ENCODE measurements at regions not wholly inside any gene's neighbourhood (a gene's known extent, or its start where the extent isn't known, plus 50 kb on each side); places are given as distances from the start of the nearest gene placed in this dataset.

DNA sequence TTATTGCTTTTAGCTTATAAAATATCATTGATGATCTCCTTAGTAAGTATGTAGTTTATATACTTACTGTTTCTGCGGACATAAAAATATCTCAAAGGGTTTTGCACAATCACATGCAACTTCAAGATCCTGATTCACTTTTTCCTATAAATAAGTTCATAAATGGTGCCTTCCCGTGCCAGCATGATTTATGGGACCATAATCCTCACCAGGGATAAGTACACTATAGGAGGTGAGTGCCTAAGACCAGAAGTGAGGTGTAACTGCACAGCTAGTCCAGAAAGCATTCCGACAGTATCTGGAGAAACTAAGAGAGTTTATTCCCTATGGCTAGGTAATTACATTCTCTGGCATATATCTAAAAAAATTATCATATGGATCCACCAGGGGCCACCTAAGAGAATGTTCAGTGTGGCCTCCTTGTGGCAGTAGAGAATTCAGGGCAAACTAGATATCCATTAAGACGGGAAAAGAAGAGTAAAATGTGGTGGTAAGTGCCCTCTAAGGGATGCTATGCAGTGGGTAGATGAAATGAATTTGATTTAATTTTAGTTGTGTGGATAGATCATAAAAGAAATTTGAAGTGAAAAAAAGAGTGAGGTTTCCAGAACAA lies 402.5 kb upstream of the SLC24A2 start:
- DNase-seq: no peak

GRCh38 chr9:20189871-20190270 lies 401.0 kb upstream of the SLC24A2 start:
- DNase-seq: no peak

DNA sequence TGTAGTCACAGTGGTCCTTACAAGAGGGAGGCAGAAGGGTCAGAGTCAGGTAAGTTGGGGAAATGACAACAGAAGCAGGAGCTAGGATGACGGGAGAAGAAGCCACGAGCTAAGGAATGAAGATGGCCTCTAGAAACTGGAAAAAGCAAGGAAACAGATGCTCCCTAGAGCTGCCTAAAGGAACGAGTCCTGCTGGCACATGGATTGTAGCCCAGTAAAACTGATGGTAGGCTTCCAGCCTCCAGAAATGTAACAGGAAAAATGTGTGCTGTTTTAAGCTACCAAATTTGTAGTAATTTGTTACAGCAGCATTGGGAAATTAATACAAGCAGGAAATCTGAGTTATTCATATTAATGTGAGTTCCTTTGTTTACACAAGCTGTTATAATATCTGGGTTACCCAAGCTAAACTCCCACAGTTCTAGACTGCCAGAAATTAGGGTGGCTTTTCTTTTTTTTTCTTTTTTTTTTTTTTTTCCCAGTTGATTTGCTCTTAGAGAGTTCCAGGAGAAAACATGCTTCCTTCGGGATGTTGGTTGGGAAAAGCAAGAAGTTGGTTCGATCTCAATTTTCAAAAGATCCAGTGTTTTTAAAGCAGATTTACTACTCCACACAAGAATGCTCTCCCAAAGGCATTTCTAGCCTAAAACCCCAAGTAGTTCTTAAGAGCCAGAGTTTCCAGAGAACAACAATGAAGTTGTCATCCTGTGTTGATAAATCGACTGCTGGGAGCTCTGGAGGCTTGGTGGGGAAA lies 400.0 kb upstream of the SLC24A2 start:
- no peak for DNase-seq

- DNase-seq: no peak
These were observed 398.5 kb upstream of the SLC24A2 start for GRCh38 chr9:20187318-20187717.

- no peak for DNase-seq
These were observed 398.0 kb upstream of the SLC24A2 start for GRCh38 chr9:20186823-20187222.

DNA sequence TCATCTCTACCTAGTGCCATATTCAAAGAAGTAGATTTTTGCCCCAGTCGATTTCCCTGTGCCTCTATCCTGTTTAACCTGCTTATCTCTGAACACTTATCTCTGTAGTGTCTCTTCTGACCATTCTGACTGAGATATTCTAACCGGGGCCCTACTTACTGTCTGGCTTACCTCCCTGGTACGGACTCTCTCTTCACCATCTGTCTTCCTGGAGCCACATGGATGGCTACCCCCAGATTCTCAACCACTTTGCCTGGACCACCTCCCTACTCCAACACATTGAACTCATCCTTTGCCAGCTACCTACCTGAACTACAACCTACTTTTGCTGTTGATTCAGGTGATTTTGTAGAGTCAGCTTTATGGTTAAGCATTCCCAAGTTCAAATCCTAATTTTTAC lies 397.4 kb upstream of the SLC24A2 start:
- no peak for DNase-seq

- DNase-seq: no peak
These were observed 395.7 kb upstream of the SLC24A2 start for GRCh38 chr9:20184541-20184940.

GRCh38 chr9:20178679-20179078 lies 389.8 kb upstream of the SLC24A2 start:
- no peak for DNase-seq

DNA sequence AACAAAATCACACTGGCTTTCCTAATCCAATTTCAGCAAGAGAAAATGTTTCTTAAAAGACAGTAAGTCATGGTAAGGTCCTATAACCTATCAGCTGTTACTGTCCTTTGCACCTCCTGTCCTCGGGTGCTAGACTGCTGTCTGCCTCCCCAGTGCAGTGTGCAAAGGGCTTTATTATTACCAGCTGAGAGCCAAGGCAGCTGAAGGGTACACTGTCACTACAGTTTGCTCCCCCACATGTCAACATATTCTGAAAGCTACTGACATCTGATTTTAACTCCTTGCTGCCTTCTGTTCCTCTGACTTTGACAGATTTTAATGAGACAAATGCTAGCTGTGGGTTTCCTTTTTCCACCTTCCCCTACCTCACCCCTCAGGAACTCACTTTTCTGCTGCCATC lies 389.4 kb upstream of the SLC24A2 start:
- DNase-seq: no peak

GRCh38 chr9:20170122-20170521 lies 381.3 kb upstream of the SLC24A2 start:
- no peak for DNase-seq

- no peak for DNase-seq
These were observed 363.4 kb upstream of the SLC24A2 start for GRCh38 chr9:20152151-20152725.

DNA sequence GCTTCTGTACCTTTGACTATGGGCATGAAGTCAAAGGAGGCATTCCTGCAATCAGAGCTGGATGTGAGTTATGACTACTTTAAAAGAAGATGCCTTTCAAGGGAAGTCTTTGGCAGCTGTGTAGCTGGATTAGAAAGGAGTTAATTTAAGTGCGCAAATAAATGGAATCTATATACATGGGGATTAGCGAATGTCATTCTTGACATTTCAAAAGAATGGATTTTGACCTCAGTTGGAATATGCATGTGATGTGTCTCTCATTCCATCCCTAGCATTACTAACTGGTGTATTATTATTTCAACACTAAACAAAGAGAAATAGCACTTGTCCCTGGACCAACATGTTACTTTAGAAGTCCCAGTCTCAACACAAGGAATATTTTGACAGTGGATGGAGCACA lies 359.6 kb upstream of the SLC24A2 start:
- DNase-seq: no peak

- DNase-seq: no peak
These were observed 355.4 kb upstream of the SLC24A2 start for GRCh38 chr9:20144197-20144596.

GRCh38 chr9:20139763-20140290 lies 351.0 kb upstream of the SLC24A2 start:
- DNase-seq: no peak

- DNase-seq: no peak
These were observed 350.0 kb upstream of the SLC24A2 start for GRCh38 chr9:20138841-20139240.

DNA sequence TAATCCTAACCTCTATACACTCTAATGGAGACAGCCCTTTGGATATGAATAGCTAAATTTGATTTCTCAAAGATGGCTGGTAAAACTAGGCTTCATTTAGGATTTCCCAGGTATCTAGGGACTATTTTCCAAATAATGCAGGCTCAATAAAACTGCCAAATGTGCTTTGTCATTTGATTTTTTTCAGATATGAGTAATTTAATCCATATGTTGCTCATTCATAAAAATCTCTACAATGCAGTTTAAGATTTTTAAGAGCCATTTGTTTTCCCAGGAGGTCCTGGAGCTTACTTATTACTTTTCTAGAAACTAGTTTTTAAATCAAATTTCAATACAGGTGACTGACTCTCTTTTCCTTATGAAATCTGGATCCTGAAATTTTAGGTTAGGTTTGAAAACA lies 349.3 kb upstream of the SLC24A2 start:
- DNase-seq: no peak

DNA sequence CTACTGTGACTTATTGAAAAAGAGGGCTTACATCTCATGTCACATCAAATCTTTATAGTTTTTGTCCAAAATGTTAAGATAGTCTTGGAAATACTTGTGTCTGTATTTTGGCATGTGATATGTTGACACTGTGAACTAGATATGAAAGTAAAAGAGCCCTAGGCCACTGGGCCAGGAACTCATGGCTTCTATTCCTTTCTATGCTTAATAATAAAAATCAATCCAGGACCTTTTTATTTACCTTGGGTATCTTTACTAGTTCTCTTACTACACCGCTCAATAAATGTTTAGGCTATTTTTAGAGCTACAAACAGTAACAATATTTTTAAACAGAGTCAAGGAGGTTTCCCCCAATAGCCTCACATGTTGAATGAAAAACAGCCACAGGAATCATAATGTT lies 348.6 kb upstream of the SLC24A2 start:
- no peak for DNase-seq

DNA sequence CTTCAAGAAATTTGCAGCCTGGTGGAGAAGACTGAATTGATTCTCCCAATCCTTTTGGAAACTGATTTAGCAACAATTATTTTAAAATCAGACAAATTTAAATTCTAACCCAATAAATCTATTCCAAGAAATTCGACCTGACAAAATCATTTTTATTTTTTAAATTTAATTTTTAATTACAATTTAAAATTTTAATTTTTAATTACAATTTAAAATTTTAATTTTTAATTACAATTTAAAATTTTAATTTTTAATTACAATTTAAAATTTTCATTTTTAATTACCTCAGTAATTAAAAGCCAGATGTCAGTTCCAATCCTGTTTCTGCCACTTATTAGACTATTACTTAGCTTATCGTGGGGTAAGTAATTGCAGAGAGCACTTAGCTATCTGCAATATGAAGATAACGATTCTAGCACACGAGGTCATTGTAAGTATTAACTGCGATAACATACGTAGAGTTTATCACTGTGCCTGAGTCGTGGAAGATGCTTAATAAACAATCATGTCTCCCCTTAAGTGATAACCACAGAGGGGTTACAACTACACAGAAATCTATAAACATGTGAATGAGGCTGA lies 346.4 kb upstream of the SLC24A2 start:
- no peak for DNase-seq

DNA sequence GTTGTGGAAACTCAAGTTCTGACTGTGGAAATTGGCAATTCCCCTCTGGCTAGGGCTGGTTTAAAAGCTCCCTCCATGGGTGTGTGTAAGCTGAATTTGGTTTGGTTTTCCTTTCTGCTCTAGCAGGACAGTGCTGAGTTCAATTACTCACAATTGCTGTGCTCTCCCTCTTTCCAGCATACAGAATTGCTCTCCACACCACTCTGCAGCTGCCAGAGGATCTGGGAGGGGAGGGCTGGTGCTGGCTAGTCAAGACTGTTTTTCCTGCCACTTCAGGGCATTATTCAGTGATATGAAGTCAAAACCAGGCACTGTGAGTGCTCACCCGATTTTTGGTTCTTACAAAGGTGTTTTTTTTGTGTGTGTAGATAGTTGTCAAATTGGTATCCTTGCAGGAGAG lies 336.9 kb upstream of the SLC24A2 start:
- DNase-seq: no peak

DNA sequence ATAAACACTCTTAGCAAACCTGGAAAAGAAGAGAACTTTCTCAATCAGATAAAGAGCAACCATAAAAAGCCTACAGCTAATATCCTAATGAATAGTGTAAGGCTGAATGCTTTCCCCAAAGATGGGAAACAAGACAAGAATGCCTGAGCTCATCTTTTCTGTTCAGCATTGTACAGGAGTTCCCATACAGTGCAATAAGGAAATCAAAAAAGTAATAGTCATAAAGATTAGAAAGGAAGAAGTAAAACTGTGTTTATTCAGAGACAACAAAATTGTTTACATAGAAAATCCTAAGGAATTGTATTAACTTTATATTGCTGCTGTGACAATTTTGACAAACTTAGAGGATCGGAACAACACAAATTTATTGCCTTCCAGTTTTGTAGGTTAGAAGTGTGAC lies 330.7 kb upstream of the SLC24A2 start:
- no peak for DNase-seq

DNA sequence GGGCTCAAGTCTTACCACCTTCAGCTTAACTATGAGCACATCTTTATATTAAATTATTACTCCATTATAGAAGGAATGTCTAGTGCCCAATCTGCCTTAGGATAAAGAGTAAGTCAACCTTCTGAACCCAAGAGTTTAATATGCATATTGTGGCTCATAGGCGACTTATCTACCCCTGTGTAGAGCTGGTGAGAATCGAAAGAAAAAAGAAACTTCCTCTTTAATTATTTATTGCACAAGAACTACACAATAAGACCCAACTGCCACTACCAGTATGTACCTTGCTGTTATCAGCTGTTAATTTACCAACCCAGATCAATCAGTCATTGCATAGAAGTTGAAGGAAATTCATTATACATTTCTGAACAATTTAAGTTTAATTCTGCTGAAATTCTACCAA lies 329.1 kb upstream of the SLC24A2 start:
- DNase-seq: no peak

DNA sequence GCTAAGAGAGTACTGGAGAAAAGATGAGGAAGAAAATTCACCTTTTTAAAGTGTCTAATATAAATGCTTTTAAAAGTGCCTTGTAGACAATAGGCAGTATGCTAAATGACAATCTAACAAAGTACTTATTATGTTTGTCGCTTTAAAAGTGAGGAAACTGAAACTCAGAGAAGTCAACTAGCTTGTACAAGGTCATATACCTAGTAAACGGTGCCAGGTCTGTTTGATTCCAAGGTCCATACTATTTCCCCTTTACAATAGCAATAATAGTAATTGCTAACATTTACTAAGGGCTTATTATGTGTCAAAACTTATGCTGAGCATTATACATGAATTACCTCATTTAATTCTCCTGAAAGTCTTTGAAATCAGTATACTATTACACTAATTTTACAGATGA lies 328.6 kb upstream of the SLC24A2 start:
- no peak for DNase-seq

- no peak for DNase-seq
These were observed 326.1 kb upstream of the SLC24A2 start for GRCh38 chr9:20114974-20115373.
